HG02870 (cell line): ENCODE measurements at regions not wholly inside any gene's neighbourhood (a gene's known extent, or its start where the extent isn't known, plus 50 kb on each side); places are given as distances from the start of the nearest gene placed in this dataset.

Experiments
- ATAC-seq: cut with Tn5 transposase; IDR thresholded peaks from one replicate; pipeline ENCODE4 v1.9.1; 2021; ENCODE audit warnings: mild to moderate bottlenecking, moderate library complexity; ENCODE audit not compliant: unreplicated experiment

DNA sequence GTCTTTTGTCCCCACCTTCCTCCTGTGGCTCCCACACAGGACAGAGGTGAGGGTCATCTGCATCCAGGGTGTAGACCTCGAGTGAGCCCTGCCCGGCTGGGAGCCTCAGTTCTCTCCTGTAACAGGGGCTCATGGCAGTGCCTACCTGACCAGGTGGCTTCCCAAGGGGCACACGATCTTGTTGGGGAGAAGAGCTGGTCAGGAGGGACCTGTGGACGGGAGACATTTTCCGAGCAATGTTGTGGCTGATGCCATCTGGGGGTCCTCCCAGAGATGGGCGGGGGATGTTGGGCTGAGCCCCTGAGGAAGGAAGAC, 51.9 kb downstream of the CEBPB start:
- no peak for ATAC-seq

DNA sequence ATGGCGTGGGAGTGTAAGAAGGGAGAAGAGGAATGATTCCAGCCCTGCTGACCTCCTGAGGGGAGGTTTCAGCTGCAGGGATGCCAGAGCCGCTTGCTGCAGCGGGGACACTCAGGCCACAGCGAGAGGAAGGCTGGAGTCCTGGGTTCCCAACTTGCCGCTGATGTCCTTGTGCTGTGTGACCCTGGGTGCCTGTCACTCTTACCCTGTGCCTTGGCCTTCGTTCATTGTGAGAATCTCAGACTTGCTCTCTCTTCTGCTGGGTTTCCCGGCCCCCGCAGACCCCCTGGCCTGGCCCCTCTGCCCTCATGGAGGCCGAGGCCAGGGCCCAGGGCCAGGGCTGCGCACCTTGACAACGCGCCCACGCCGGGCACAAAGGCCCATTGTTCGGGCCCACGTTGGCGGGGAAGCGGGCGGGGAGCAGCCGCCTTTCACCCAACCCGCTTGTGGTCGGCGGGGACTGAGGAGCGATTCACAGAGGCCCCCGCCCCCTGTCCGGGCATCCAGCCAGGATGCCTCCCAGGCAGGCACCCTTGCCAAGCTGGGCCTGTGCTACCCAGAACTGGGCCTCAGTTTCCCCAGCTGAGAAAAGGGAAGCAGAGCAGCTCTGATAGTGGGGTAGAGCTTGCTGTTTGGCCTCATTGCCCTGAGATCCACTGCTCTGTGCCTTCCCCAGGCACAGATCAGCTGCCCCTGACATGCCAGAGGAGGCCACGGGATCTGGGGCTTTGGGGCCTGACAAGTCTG, 52.4 kb downstream of the CEBPB start:
- no peak for ATAC-seq

DNA sequence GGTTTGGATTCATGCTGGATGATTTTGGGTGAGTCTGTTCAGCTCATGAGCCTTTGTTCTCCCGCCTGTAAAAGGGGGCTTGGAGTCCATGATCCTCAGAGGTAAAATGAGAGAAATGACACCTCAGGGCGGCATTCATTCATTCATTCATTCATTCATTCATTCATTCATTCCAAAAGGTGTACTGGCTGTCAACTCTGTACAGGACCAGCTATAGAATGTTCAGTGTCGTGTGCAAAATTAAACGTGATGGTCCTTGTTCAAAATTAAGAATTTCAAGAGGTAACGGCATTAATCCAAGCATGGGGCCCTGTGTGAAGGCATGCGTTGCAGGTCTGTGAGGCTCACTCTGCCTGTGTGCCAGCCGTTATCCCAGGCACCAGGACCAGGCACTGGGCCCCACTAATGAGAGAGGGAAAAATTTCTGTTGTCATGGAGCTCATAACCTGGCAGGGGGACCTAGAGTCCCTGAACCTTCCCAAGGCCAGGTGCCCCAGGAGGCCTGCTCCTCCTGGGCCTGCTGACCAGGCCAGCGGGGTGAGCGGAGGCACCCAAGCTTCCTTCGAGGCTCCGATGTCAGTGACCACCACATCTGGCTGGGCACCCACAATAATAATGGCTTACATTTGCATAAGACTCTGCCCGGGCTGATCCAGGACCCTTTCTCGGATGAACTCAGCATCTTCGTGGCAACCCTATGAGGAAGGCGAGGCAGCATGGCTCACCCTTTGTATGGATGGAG, 53.2 kb downstream of the CEBPB start:
- no peak for ATAC-seq

DNA sequence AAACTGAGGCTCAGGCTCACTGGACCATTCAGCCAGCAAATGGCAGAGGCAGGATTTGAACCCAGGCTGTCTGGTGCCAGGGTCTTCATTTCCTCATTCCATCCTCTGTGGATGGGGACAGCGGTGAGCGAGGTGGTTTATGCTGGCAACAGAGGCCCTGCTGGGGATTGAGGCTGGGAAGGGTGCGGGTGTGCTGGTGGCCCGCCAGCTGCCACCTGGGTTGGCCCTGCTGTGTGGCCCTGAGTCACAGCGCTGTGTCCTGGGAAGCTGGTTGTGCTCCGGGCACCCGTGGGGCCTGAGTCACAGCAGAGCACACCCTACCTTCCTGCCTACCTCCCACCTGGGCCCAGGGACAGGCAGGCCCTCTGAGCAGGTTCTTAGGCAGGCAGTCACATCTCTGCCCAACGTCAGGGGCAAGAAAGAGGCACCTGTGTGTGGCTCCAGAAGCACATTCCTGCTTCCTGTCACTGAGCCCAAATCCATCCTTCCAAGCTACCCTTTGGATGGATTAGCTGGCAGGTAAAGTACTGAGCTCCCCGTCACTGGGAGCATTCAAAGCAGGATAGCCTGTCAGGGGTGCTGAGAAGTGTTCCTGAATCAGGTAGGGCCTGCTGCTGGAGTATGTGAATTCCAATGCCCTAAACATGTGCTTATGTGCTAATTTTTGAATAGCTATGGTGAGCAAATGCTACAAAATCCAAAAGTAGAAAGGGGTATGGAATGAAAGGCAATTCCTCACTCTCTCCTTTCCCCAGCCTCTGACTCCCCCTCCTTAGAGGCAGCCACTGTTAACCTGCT, 53.9 kb downstream of the CEBPB start:
- ATAC-seq, result no peak

DNA sequence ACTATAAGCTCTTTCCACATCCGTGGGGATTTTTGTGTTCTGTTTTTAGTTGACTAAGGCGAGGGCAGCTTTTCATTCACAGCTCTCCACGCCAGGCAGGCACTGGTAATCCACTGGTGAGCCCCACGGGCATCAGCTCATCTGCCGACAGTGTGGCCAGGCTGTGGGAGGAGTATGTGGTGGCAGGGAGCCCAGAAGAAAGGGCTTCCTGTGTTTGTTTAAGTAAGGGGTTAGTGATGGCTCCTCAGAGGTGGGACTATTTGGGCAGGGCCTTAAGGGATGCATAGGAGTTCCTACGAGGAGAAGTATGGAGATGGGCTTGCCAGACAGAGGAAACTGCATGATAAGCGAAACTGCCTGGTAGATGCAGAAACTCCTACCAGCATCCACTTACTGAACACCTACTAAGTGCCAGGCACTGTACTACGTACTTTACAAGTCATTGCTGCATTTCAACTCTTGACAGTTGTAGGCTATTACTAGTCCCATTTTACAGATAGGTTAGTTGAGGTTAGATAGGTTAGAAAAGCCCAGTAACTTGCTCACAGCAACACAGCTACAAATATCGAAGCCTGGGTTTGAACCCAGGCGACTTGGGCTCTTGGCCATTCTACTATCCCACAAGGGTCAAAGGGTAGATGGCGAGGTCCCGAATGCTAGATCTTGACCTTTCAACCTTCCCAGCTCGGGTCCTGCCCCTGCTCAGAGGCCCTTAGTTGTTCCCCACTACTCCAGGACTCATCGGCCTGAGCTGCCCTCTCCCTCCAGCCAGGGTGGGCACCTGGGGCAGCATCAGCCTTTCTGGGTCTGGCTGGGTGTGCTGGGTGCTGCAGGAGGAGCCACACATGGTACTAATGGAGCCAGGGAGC, 55.1 kb downstream of the CEBPB start:
- no peak for ATAC-seq

DNA sequence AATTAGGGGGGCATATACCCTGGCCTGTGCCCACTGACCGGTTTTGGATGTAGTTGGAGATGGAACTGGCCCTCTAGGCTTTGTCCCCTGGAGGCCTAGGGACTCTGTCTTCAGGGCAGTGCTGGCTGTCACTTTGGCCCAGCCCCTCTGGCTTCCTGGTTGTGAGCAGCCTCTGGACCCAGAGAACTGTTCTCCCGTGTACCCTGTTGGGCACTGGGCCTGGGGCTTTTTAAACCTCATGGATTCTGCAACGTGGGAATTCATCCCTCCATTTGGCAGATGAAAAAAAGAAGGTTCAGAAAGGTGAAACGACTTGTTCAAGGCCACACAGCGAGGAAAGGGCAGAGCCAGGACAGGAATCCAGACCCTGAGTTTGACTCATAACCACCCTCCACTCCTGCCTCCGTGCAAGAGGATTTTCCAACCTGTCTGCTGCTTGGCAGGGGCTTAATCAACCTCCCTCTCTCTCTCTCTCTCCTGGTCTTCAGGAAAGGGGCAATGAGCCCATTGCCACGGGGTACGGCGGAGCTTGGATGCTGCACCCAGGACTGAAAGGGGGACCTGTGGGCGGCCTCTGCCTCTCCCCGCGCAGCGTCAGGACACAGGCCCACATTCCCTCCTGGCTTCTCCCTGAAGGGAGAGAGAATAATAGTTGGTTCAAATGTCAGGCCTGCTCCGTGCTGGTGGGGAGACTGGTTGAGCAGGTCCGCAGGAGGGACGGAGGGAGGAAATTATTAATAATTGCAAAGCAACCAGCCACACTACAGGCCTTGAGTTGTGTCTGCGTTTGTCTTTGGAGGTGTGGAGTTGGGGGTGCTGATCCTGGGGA, 56.0 kb downstream of the CEBPB start:
- ATAC-seq, result no peak

DNA sequence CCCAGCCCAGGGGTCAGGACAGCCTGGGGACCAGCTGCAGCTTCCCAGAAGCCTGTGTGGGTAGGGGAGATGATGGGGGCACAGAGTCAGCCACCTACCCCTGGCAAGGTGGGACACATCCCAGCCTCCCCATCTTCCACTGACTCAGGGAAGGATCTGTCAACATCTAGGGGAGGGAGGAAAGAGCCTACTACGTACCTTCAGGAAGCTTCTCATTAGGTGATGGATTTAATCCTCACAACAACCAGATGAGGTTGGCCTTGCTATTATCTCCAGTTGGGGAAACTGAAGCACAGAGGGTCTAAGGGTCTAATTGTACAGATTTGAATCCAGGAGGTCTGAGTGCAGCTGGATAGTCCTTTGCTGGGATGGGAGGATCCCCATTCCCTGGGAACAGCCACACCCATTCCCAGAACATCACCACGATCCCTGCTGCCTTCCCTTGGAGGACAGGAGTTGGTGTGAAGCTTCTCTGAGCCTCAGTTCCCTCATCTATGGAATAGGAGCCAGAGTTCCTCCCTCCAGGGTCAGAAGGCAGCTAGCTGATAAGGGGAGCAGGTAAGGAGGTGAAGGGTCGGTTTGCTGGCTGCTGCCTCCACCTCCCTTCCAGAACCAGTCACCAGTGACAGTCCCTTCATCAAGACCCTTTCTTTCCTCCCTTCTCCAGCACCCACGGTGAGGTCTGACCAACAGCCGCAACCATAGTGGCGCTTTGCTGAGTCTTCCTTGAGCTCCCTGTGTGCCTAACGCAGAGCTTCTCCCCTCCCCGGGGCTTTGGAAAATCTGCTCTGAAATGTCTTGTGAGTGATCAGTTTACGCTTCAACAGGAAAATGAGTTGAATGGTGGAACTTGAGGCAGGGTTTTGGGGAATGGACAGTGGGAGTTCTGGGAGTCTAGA, 56.8 kb downstream of the CEBPB start:
- ATAC-seq, result no peak

DNA sequence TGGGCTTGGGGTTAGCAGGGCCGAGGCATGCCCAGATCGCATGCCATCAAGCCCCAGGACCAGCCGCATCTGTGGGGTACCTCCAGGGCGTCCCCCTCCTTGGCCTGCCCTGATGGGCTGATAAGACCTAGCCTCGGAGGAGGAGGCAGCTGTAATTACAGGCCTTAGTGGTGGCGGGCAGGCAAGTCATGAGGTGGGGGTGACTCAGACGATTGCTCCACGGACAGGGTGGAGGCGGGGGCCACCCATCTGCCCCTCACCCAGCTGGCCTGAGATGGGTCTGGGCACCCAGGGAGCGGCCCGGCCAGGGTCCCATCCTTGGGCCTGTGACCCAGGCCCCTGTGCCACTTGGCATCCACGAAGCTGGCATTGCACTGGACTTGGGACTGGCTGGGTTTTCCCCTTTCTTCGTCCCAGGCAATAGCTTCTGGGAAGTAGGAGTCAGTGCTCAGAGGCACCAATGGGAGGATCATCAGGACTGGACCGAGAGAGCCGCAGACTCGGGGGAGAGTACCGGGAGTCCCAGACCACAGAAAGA, 57.5 kb downstream of the CEBPB start:
- no peak for ATAC-seq

DNA sequence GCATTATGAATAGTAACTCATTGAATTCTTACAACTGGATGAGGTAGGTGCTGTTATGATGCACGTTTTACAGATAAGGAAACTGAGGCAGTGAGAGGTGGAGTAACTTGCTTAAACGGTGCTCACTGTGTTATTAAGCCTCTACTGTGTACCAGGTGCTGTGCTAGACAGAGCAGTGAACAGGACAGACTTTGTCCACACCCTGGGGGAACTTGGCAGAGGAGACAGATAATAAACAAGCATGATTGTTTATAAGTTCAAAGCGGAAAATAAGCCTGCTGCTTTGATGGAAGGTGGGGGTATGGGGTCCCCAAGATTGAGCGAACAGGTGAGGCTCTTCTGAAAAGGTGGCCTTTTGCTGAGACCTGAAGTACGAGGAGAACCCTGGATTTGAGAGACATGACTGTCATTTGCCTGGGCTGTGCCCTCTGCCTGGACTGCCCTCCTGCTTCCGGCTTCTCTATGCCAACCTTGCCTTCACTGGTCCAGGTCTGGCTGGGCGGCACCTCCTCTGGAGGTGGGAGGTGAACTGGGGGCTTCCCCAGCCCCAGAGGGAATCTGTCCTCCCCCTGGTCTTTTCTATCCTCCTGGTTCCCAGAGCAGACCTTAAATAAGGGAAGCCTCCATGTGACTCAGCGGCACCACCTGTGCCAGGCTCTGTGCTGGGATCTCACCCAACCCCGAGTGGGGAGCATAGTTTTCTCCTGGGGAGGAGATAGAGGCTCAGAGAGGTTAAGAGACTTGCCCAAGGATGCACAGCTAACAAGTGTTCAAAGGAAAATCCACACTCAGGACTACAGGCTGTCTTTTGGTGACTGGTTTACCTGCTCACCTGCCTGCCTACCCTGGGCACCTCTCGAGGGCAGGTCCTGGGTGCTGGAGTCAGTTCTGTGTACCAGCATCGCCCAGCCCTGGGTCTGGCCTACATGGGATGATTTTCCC, 59.1 kb downstream of the CEBPB start:
- no peak for ATAC-seq

DNA sequence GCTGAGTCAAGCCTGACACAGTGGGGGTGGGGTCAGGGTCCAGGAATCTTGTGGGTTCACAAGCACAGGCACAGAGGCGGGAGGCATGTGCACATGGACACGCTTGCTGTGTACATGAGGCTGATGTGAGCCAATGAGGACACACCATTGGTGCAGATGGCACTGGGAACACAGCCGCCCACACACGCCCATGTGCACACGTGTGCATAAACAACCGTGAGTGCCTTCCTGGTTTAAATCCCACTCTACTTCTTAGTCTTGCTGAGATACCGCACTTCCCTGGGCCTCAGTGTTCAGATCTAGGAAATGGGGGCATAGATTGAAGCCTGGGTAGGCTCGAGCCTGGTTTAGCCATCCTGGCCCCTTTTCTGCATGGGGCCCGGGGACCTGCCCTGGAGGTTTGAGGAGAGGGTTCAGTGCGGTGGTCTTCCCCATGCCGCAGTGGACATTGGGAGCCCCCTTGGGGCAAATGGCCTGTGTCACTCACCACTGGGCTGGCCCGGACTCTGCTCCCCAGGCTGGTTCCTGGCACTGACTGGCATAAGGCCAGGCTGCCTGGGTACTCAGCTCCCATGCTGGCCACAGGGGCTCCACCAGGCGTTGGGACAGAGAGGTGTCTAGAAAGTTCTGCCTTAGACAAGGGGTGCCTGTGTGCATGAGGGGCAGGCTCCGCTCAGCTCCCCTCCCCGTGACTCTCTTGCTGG, 60.2 kb downstream of the CEBPB start:
- no peak for ATAC-seq

DNA sequence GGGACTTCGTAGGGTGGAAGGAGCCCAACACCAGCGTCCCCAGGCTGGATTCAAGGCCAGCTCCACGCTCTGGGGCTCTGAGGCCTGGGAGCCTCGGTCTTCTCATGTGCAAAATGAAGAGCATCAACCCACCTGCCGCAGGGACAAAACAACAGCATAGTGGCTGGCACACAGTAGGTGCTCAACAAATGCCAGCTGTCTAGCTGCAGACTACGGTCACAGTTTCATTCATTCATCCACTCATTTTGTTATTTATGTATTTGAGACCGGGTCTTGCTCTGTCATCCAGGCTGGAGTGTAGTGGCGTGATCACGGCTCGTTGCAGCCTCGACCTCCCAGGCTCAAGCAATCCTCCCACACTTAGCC, 60.7 kb downstream of the CEBPB start:
- no peak for ATAC-seq

DNA sequence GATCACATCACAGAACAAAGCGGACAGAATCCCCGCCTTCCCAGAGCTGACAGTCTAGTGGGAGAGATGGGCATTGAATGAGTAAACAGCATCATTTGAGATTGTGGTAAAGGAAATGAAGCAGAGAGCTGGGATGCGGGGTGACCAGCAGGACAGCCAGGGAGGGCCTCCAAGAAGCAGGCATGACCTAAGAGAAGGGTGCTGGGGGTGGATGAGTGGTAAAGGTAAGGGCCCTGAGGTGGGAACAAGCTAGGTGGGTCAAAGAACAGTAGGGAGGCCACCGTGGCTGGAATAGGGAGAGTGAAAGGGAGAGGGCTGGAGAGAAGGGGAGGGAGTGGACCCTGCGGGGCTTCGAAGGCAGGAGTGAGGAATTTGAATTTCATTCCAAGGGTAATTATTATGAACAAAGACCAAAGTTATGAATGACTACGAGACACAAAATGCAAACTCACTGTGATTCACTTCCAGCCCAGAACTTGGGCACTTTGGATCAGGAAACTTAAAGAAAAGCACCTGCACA, 61.4 kb downstream of the CEBPB start:
- ATAC-seq, result no peak

DNA sequence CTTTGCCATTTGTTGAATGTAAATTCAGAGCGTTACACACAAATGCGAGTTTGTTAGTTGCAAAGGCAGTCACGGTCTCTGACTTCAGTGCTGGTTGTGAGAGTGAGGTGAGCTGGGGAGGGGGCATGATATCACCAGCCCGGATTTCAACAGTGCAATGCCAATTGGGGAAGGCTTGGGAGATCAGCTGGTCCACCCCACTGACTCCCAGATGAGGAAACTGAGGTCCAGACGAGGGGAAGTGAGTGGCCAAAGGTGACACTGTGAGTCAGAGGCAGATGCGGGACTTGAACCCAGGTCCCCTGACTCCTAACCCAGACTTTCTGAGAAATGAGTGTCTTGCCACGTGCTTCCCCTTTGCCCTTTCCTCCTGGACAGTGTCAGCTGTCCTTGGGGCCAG, 62.1 kb downstream of the CEBPB start:
- no peak for ATAC-seq

DNA sequence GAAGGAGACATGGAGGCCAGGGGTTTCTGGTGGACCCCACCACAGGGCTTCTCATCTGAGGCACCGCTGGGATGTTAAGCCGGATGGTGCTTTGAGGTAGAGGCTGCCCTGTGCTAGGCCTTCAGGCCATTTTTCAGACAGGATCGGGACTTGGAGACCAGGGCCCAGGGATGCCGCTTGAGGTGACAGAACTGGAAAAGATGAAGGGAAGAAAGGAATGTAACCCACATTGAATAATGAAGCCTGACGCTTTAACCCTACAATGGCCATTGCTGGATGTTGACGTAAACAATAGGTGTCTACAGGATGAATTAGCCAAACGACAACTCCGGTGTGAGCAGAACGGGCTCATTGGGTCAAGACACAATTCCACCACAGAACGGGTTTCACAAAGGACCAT, 62.5 kb downstream of the CEBPB start:
- no peak for ATAC-seq

DNA sequence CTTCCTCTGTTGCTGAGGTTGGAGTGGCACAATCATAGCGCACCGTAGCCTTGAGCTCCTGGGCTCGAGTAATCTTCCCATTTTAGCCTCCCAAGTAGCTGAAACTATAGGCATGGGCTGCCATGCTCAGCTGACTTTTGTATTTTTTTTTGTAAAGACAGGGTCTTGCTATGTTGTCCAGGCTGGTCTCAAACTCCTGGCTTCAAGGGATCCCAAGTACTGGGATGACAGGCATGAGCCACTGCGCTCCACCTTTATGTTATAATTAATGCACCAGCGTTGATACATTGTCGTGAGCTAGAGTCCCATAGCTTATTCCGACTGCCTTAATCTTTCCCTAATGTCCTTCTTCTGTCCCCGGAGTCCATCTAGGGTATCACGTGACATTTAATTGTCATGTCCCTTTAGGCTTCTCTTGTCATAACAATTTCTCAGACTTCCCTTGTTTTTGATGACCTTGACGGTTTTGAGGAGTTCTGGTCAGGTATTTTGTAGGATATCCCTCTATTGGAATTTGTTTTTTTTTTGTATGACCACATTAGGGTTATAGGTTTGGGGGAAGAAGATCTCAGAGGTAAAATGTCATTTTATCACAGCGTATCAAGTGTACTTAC, 63.9 kb downstream of the CEBPB start:
- no peak for ATAC-seq

DNA sequence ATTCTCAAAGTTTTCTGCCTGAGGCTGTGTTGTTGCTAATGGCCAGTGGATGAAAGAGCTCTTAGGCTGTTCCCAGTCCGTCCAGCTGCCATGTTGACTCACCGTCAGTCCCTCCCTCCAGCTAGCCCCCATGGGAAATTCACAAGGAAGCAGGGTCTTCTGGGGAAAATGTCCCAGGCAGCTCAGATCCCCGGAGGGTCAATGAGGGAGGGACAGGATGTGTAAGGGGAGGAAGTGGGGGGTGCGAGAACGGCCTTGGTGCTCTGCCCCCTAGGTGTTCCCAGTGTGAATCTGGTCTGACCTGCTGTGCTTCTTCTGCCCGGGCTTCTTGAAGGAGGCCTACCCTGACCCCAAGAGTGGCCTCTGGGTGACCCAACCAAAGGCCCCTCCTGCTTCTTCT, 65.9 kb downstream of the CEBPB start:
- ATAC-seq, result no peak

DNA sequence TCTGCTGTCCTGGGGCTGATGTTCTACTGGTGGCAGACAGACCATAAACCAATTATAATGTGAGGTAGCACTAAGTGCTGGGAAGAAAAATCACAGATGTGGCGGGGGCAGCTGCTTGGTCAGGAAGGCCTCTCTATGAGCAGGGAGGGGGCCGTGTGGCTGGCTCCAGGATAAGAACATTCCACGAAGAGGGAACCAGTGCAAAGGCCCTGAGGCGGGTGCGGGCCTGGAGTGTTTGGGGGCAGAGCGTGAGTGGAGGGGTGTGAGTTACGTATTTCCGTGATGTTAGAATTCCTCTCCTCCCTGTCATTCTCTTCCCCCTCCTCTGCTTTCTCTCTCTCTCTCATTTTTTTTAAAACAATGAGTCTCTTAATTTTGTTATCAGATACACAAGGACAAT, 67.2 kb downstream of the CEBPB start:
- ATAC-seq, result no peak
